GM12892 (cell line): ENCODE measurements at regions not wholly inside any gene's neighbourhood (a gene's known extent, or its start where the extent isn't known, plus 50 kb on each side); places are given as distances from the start of the nearest gene placed in this dataset.
"Not testable (repeated sequence)": the region's sequence is repeated elsewhere in the genome, so short reads cannot be mapped to it uniquely, and the experiment has no call there.

ENCODE experiments used
- POLR2AphosphoS5 ChIP-seq: IDR thresholded peaks from 2 replicates; pipeline ENCODE4 v1.6.1; 2011; ENCODE audit warnings: low read depth, low read length, control low read depth
- TAF1 ChIP-seq: IDR thresholded peaks from 2 replicates; pipeline ENCODE4 v1.6.1; 2011; ENCODE audit warnings: low read depth, mild to moderate bottlenecking, control low read depth, low read length, borderline replicate concordance

DNA sequence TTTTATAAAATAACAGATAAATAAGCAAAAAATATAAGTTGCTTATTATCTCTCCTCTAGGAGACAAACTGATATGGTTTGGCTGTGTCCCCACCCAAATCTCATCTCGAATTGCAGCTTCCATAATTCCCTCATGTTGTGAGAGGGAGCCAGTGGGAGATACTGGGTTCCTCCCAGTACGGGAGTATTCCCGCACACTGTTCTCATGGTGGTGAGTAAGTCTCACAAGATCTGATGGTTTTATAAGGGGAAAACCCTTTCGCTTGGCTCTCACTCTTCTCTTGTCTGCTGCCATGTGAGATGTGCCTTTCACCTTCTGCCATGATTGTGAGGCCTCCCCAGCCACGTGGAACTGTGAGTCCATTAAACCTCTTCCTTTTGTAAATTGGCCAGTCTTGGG is 204.3 kb downstream of the RPS24 start:
- TF ChIP-seq TAF1, POLR2AphosphoS5: not testable (repeated sequence)
